ENCODE measurements at regions not wholly inside any gene's neighbourhood (a gene's known extent, or its start where the extent isn't known, plus 50 kb on each side); places are given as distances from the start of the nearest gene placed in this dataset.
A peak's percentile ranks its signal among the peaks of the same experiment; 100 is the strongest.
"Not testable (repeated sequence)": the region's sequence is repeated elsewhere in the genome, so short reads cannot be mapped to it uniquely, and the experiment has no call there.

GRCh38 chr10:23974746-23975272, 234.1 kb upstream of the KIAA1217 start:
- TF ChIP-seq, protein P1, sequence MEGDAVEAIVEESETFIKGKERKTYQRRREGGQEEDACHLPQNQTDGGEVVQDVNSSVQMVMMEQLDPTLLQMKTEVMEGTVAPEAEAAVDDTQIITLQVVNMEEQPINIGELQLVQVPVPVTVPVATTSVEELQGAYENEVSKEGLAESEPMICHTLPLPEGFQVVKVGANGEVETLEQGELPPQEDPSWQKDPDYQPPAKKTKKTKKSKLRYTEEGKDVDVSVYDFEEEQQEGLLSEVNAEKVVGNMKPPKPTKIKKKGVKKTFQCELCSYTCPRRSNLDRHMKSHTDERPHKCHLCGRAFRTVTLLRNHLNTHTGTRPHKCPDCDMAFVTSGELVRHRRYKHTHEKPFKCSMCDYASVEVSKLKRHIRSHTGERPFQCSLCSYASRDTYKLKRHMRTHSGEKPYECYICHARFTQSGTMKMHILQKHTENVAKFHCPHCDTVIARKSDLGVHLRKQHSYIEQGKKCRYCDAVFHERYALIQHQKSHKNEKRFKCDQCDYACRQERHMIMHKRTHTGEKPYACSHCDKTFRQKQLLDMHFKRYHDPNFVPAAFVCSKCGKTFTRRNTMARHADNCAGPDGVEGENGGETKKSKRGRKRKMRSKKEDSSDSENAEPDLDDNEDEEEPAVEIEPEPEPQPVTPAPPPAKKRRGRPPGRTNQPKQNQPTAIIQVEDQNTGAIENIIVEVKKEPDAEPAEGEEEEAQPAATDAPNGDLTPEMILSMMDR (conservative IDR thresholded peaks at IDR 0.05; ENCODE audit: low read depth, low read length) = no peak
- no peak for DNase-seq (ENCODE audit: low read depth)
- no peak overlapping the region for H3K4me3 ChIP-seq (ENCODE audit: low read depth, low read length)

DNA sequence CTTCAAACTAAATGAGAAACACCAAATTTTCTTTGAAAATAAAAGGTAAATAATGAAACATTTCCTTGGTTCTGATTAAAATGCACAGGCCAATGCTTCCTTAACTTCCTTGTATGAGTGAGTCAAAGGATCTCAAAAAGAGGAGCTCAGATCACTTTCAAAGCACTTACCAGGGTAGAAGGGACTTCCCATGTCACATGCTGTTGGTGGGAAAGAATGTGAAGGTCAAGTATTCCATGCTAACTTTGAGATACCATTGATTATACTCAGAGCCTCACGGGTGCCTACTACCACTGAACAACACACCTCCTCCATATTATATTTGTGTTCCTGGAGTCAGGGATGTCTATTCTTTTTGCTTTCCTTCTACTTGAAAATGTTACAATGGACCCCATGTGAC, 233.5 kb upstream of the KIAA1217 start:
- TF ChIP-seq, protein P1 (conservative IDR thresholded peaks at IDR 0.05; ENCODE audit: low read depth, low read length) = no peak
- H3K4me3 ChIP-seq (ENCODE audit: low read depth, low read length) = no peak overlapping the region
- no peak for DNase-seq (ENCODE audit: low read depth)

DNA sequence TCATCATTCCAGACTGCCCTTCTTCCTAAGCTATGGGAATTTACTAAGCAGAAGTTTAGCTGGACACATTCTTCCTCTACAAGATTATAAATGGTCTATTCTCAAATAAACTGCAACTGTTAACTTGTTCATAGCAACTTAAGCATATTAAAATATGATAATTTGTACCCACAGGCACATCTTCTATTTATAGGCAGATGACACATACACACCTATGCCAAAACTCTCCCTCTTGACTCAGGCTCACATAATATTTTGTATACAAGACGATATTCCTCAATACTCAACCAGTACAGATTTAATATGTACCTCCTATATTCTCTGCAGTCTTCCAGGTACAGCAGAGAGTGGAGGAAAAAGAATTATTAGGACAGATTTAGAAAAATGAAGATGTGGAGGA, 232.7 kb upstream of the KIAA1217 start:
- no peak overlapping the region for H3K4me3 ChIP-seq (ENCODE audit: low read depth, low read length)
- TF ChIP-seq, protein P1 (conservative IDR thresholded peaks at IDR 0.05; ENCODE audit: low read depth, low read length) = no peak
- DNase-seq (ENCODE audit: low read depth) = no peak

- no peak for DNase-seq (ENCODE audit: low read depth)
- TF ChIP-seq, protein P1 (conservative IDR thresholded peaks at IDR 0.05; ENCODE audit: low read depth, low read length) = no peak
- H3K4me3 ChIP-seq (ENCODE audit: low read depth, low read length) = no peak overlapping the region
Observed at GRCh38 chr10:23978317-23978716, 230.6 kb upstream of the KIAA1217 start.

DNA sequence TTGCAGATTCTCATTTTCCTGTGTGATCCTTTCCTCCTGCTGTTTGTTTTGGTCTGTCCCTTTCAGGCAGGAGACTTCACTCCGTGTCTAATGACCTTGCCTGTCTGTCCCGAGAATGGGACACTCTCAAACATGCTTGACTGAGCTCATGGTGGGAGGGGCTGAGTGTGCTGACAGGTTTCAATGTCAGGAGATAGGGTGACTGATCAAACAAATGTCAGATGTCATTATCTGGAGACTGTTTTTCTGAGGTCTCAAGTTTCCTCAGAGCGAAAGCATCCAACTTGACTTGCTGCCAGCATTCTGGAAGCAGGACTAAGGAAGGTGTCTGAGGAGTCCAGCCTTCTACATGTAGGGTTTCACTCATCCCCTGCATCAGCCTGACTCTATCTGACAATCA, 228.8 kb upstream of the KIAA1217 start:
- DNase-seq (ENCODE audit: low read depth) = no peak
- TF ChIP-seq, protein P1 (conservative IDR thresholded peaks at IDR 0.05; ENCODE audit: low read depth, low read length) = no peak
- H3K4me3 ChIP-seq (ENCODE audit: low read depth, low read length) = no peak overlapping the region

DNA sequence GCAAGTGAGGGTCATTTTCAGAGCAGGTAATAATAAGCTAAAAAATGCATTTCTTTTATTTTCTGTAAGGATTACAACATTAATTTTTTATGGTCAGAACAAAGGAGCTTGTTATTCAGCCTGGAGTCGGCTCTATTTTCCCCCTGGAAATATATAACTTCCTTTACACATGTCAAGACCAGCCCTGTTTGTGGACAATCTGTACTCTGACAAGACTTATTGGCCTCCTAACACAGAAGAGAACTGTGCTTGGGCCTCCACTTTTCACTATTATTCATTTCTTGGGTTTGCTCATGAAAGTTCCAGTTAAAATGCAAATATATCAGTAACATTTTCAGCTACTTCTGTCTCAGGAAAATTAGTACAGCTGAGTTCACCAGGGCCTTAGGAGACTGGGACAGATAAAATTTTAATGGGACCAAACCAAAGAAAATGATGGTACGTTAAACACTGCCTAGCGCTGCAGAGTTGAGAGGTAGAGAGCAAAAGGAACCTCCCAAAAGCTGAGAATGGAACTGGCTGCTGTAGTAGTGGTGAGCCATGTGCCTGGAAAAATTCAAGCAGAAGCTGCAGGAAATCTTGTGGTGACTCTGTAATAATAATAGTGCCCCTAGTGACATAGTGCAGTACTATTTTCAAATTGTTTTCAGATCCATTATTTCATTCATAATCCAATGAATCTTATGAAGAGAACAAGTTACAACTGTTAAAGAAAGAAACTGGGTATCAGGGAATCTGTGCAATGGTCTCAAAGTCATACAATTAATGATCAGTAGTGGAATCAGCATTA, 227.2 kb upstream of the KIAA1217 start:
- TF ChIP-seq, protein P1 (conservative IDR thresholded peaks at IDR 0.05; ENCODE audit: low read depth, low read length) = peak; percentile 14
- no peak overlapping the region for H3K4me3 ChIP-seq (ENCODE audit: low read depth, low read length)
- DNase-seq (ENCODE audit: low read depth) = peak; percentile 6

DNA sequence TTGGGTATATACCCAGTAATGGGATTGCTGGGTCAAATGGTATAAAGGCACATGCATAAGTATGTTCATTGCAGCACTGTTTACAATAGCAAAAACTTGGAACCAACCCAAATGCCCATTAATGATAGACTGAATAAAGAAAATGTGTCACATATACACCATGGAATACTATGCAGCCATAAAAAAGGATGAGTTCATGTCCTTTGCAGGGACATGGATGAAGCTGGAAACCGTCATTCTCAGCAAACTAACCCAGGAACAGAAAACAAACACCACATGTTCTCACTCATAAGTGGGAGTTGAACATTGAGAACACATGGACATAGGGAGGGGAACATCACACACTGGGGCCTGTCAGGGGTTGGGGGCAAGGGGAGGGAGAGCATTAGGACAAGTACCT, 224.5 kb upstream of the KIAA1217 start:
- H3K4me3 ChIP-seq (ENCODE audit: low read depth, low read length) = not testable (repeated sequence)

More for the DNA sequence above, 224.5 kb upstream of the KIAA1217 start:
- DNase-seq (ENCODE audit: low read depth) = not testable (repeated sequence)

Measured in choroid plexus epithelial cell (primary cell).